H9 (cell line): ENCODE measurements at regions not wholly inside any gene's neighbourhood (a gene's known extent, or its start where the extent isn't known, plus 50 kb on each side); places are given as distances from the start of the nearest gene placed in this dataset.

Experiments used
- DNase-seq: peaks from one replicate; pipeline ENCODE4 v3.0.0-alpha.2; 2017
- H2AFZ ChIP-seq: one replicate; pipeline ENCODE4 v1.6.1; 2013; ENCODE audit warnings: mild to moderate bottlenecking, low read length, control low read depth, moderate library complexity
- H2AK5ac ChIP-seq: 2 replicates; pipeline ENCODE4 v1.6.1; 2013; ENCODE audit warnings: low read length, control low read depth, mixed read lengths; ENCODE audit not compliant: insufficient read length
- H2BK120ac ChIP-seq: one replicate; pipeline ENCODE4 v1.6.1; 2013; ENCODE audit warnings: low read depth, mild to moderate bottlenecking, low read length, control low read depth, inconsistent platforms; ENCODE audit not compliant: poor library complexity, severe bottlenecking
- H2BK12ac ChIP-seq: 2 replicates; pipeline ENCODE4 v1.6.1; 2013; ENCODE audit warnings: low read length, control low read depth, mixed read lengths, low read depth; ENCODE audit not compliant: insufficient read length
- H2BK15ac ChIP-seq: 2 replicates; pipeline ENCODE4 v1.6.1; 2013; ENCODE audit warnings: low read depth, low read length, control low read depth
- H2BK20ac ChIP-seq: one replicate; pipeline ENCODE4 v1.6.1; 2013; ENCODE audit warnings: low read depth, mild to moderate bottlenecking, low read length, control low read depth, inconsistent platforms; ENCODE audit not compliant: poor library complexity, severe bottlenecking
- H2BK5ac ChIP-seq: 2 replicates; pipeline ENCODE4 v1.6.1; 2013; ENCODE audit warnings: low read length, control low read depth, mixed read lengths; ENCODE audit not compliant: insufficient read length
- H3K14ac ChIP-seq: 2 replicates; pipeline ENCODE4 v1.6.1; 2013; ENCODE audit warnings: low read length, control low read depth; ENCODE audit not compliant: insufficient read depth
- H3K18ac ChIP-seq: 2 replicates; pipeline ENCODE4 v1.6.1; 2013; ENCODE audit warnings: low read depth, mild to moderate bottlenecking, mixed read lengths, low read length, control low read depth; ENCODE audit not compliant: insufficient read length
- H3K23ac ChIP-seq: 2 replicates; pipeline ENCODE4 v1.6.1; 2013; ENCODE audit warnings: low read length, control low read depth, mixed read lengths, low read depth; ENCODE audit not compliant: insufficient read length
- H3K23me2 ChIP-seq: 2 replicates; pipeline ENCODE4 v1.6.1; 2013; ENCODE audit warnings: low read depth, mild to moderate bottlenecking, mixed read lengths, low read length, control low read depth; ENCODE audit not compliant: insufficient read length, poor library complexity, severe bottlenecking
- H3K27ac ChIP-seq: 2 replicates; pipeline ENCODE4 v1.5.1; 2013; ENCODE audit warnings: low read length, control low read depth, mixed read lengths, low read depth; ENCODE audit not compliant: insufficient read length
- H3K27me3 ChIP-seq: 2 replicates; pipeline ENCODE4 v1.6.1; 2013; ENCODE audit warnings: low read length, control low read depth, inconsistent platforms; ENCODE audit not compliant: insufficient read depth
- H3K4ac ChIP-seq: 2 replicates; pipeline ENCODE4 v1.6.1; 2013; ENCODE audit warnings: low read depth, mild to moderate bottlenecking, control low read depth, inconsistent platforms, low read length, moderate library complexity
- H3K4me1 ChIP-seq: 2 replicates; pipeline ENCODE4 v1.6.1; 2013; ENCODE audit warnings: low read length, control low read depth, inconsistent platforms; ENCODE audit not compliant: insufficient read depth
- H3K4me2 ChIP-seq: 2 replicates; pipeline ENCODE4 v1.6.1; 2013; ENCODE audit warnings: low read length, control low read depth, mixed read lengths; ENCODE audit not compliant: insufficient read length, insufficient read depth
- H3K56ac ChIP-seq: 2 replicates; pipeline ENCODE4 v1.6.1; 2013; ENCODE audit warnings: low read depth, mild to moderate bottlenecking, mixed read lengths, low read length, control low read depth; ENCODE audit not compliant: insufficient read length
- H3K79me1 ChIP-seq: 2 replicates; pipeline ENCODE4 v1.6.1; 2013; ENCODE audit warnings: low read depth, mild to moderate bottlenecking, moderate library complexity, low read length, control low read depth, inconsistent platforms; ENCODE audit not compliant: insufficient read depth, poor library complexity, severe bottlenecking
- H3K79me2 ChIP-seq: 2 replicates; pipeline ENCODE4 v1.6.1; 2013; ENCODE audit warnings: low read length, control low read depth, inconsistent platforms; ENCODE audit not compliant: insufficient read depth
- H3K9ac ChIP-seq: 2 replicates; pipeline ENCODE4 v1.6.1; 2013; ENCODE audit warnings: low read length, control low read depth, mixed read lengths; ENCODE audit not compliant: insufficient read length; ENCODE audit errors: extremely low read depth
- H3K9me3 ChIP-seq: one replicate; pipeline ENCODE4 v1.6.1; 2013; ENCODE audit warnings: low read depth, low read length, inconsistent platforms; ENCODE audit not compliant: control insufficient read depth
- H3T11ph ChIP-seq: one replicate; pipeline ENCODE4 v1.6.1; 2013; ENCODE audit warnings: mild to moderate bottlenecking, low read length, control low read depth, inconsistent platforms
- H4K20me1 ChIP-seq: one replicate; pipeline ENCODE4 v1.6.1; 2013; ENCODE audit not compliant: control insufficient read depth, insufficient read length, insufficient read depth
- H4K5ac ChIP-seq: 2 replicates; pipeline ENCODE4 v1.6.1; 2013; ENCODE audit warnings: low read depth, mild to moderate bottlenecking, mixed read lengths, low read length, control low read depth; ENCODE audit not compliant: insufficient read length
- H4K8ac ChIP-seq: replicated peaks from 2 replicates; pipeline ENCODE4 v1.6.1; 2013; ENCODE audit warnings: low read length, control low read depth, mixed read lengths, low read depth; ENCODE audit not compliant: insufficient read length
- H4K91ac ChIP-seq: 2 replicates; pipeline ENCODE4 v1.6.1; 2013; ENCODE audit warnings: low read depth, mild to moderate bottlenecking, moderate library complexity, mixed read lengths, low read length, control low read depth; ENCODE audit not compliant: insufficient read length
- H3K27ac Mint-ChIP-seq, 3 experiments: 2 replicates in 2 of 3; 3 replicates in 1 of 3; pipeline ENCODE4 v1.8.0; 2020 to 2021; ENCODE audit warnings: mixed read lengths in 3 of 3, mild to moderate bottlenecking in 1 of 3, moderate library complexity in 1 of 3
- H3K27me3 Mint-ChIP-seq: 2 replicates; pipeline ENCODE4 v1.8.0; 2021; ENCODE audit warnings: low read depth, mild to moderate bottlenecking, moderate library complexity, mixed read lengths
- H3K36me3 Mint-ChIP-seq, 3 experiments: 2 replicates in 2 of 3; 3 replicates in 1 of 3; pipeline ENCODE4 v1.8.0; 2020 to 2021; ENCODE audit warnings: low read depth in 3 of 3, mixed read lengths in 3 of 3; ENCODE audit not compliant: insufficient read depth in 1 of 3
- H3K4me1 Mint-ChIP-seq, 2 experiments: 2 replicates each; pipeline ENCODE4 v1.8.0; 2020; ENCODE audit warnings: mixed read lengths in 2 of 2
- H3K4me3 Mint-ChIP-seq, 2 experiments: 2 replicates in 1 of 2; 3 replicates in 1 of 2; pipeline ENCODE4 v1.8.0; 2020 to 2021; ENCODE audit warnings: mild to moderate bottlenecking in 2 of 2, mixed read lengths in 2 of 2, moderate library complexity in 1 of 2
- H3K9me3 Mint-ChIP-seq, 2 experiments: 2 replicates in 1 of 2; 3 replicates in 1 of 2; pipeline ENCODE4 v1.8.0; 2020; ENCODE audit warnings: mild to moderate bottlenecking in 2 of 2, mixed read lengths in 2 of 2, moderate library complexity in 1 of 2
- WGBS: extraction: QIAGEN DNeasy Blood & Tissue Kit; methylation state at CpG from one replicate; pipeline ENCODE4 v1.1.7; 2013; ENCODE audit warnings: missing lambda C conversion rate, low lambda C conversion rate, mixed read lengths; ENCODE audit not compliant: insufficient read length; ENCODE audit errors: extremely low coverage; 5-methylcytosine and 5-hydroxymethylcytosine counted together
- TF ChIP-seq, protein P1 (sequence below): fragments of 200-600 bp; sonication (generic); conservative IDR thresholded peaks from 3 replicates; pipeline ENCODE4 v1.8.0; 2021; ENCODE audit warnings: antibody characterized with exemption, mild to moderate bottlenecking

DNA sequence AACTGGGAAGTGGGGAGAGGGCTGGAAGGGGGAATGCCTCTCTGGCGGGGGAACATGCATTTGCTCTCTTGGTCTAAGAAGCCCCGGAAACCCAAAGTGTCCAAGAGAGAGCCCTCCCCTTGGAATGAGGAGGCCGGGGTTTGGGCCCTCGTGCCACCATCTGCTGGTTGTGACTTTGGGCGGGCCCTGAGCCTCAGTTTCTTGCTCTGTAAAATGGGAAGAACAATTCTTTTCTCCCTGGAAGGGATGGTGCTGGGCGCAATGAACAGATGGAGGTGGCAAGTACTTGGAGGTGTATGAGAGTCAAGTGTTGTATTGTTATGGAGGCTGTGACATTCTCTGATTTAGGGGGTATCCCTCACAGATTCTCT, 69.9 kb upstream of the TARDBP start:
- Histone ChIP-seq H2BK120ac (no peak overlapping the region), H2BK12ac (no peak overlapping the region), H2BK15ac (no peak overlapping the region), H3T11ph (no peak overlapping the region), H3K4me2 (no peak overlapping the region), H4K5ac (no peak overlapping the region), H3K18ac (no peak overlapping the region), H2AK5ac (no peak overlapping the region), H3K79me2 (no peaks in the 10 kb centered on the region), H3K23ac (no peak overlapping the region), H2BK5ac (no peak overlapping the region), H3K9me3 (no peaks in the 10 kb centered on the region), H3K27me3 (no peaks in the 10 kb centered on the region), H3K9ac (no peak overlapping the region), H4K8ac (no peak overlapping the region), H3K79me1 (no peaks in the 10 kb centered on the region), H4K20me1 (no peaks in the 10 kb centered on the region), H3K56ac (no peak overlapping the region), H2AFZ (no peak overlapping the region), H4K91ac (no peak overlapping the region), H2BK20ac (no peak overlapping the region), H3K23me2 (no peaks in the 10 kb centered on the region), H3K4me1 (no peaks in the 10 kb centered on the region), H3K14ac (no peak overlapping the region), H3K27ac (no peak overlapping the region), H3K4ac (no peak overlapping the region)
- no CpG with 5 or more reads among the region's 6 CpGs for WGBS
- Mint-ChIP-seq H3K4me1 (peaks cover 11 to 34% of the 10 kb centered on the region in 2 experiments), H3K36me3 (no peaks in the 10 kb centered on the region; a peak in 1 of 7 replicates), H3K27ac (no peak overlapping the region), H3K4me3 (no peak overlapping the region; a peak in 2 of 5 replicates), H3K9me3 (no peaks in the 10 kb centered on the region), H3K27me3 (peaks cover 35% of the 10 kb centered on the region)
- TF ChIP-seq, protein P1, sequence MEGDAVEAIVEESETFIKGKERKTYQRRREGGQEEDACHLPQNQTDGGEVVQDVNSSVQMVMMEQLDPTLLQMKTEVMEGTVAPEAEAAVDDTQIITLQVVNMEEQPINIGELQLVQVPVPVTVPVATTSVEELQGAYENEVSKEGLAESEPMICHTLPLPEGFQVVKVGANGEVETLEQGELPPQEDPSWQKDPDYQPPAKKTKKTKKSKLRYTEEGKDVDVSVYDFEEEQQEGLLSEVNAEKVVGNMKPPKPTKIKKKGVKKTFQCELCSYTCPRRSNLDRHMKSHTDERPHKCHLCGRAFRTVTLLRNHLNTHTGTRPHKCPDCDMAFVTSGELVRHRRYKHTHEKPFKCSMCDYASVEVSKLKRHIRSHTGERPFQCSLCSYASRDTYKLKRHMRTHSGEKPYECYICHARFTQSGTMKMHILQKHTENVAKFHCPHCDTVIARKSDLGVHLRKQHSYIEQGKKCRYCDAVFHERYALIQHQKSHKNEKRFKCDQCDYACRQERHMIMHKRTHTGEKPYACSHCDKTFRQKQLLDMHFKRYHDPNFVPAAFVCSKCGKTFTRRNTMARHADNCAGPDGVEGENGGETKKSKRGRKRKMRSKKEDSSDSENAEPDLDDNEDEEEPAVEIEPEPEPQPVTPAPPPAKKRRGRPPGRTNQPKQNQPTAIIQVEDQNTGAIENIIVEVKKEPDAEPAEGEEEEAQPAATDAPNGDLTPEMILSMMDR, result no peak
- no peak for DNase-seq
